ENCODE measurements at regions not wholly inside any gene's neighbourhood (a gene's known extent, or its start where the extent isn't known, plus 50 kb on each side); places are given as distances from the start of the nearest gene placed in this dataset.

GRCh38 chr10:29879862-29880261 is 179.5 kb downstream of the JCAD start:
- Histone ChIP-seq H3K4me3 (ENCODE audit: low read length in 2 of 2) (no peak overlapping the region), H3K9me3 (ENCODE audit: control insufficient read depth in 2 of 2, insufficient read depth in 1 of 2, low read length in 1 of 2) (no peaks in the 10 kb centered on the region), H3K36me3 (ENCODE audit: control insufficient read depth in 2 of 2, insufficient read depth in 2 of 2, low read length in 1 of 2) (no peaks in the 10 kb centered on the region), H3K27ac (ENCODE audit: low read depth in 1 of 2, low read length in 1 of 2) (no peak overlapping the region), H3K27me3 (ENCODE audit: control insufficient read depth in 2 of 2, insufficient read depth in 1 of 2, low read length in 1 of 2) (no peaks in the 10 kb centered on the region), H3K4me1 (ENCODE audit: control insufficient read depth in 2 of 2, insufficient read depth in 2 of 2, low read length in 2 of 2) (peaks cover 7 to 13% of the 10 kb centered on the region in 2 donors)
- WGBS = 84% methylated on average over 4 of the region's 4 CpGs
- no peak for DNase-seq (ENCODE audit: low read depth in 6 of 9, low spot score in 9 of 9)

DNA sequence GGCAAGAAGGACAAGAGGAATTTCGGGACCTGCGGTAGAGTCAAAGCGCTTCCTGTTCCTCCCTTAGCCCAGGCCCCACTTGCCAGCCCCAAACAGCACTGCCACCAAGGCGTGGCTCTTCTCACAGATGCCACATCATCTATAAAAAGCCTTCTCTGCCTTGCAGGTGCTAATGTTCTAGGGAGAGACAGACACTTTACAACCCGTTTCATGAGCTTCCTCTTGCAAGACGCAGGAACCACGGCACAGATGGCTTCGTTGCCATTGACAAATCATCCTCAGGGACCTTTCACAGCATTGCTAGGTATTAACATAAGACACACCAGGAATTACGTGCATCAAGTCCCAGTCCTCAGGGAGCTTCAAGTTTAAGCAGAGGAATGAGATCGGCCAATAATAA is 180.9 kb downstream of the JCAD start:
- Histone ChIP-seq H3K27ac (ENCODE audit: low read depth in 1 of 2, low read length in 1 of 2) (no peak overlapping the region), H3K9me3 (ENCODE audit: control insufficient read depth in 2 of 2, insufficient read depth in 1 of 2, low read length in 1 of 2) (no peaks in the 10 kb centered on the region), H3K4me1 (ENCODE audit: control insufficient read depth in 2 of 2, insufficient read depth in 2 of 2, low read length in 2 of 2) (peaks cover 7 to 13% of the 10 kb centered on the region in 2 donors), H3K36me3 (ENCODE audit: control insufficient read depth in 2 of 2, insufficient read depth in 2 of 2, low read length in 1 of 2) (no peaks in the 10 kb centered on the region), H3K4me3 (ENCODE audit: low read length in 2 of 2) (no peak overlapping the region), H3K27me3 (ENCODE audit: control insufficient read depth in 2 of 2, insufficient read depth in 1 of 2, low read length in 1 of 2) (no peaks in the 10 kb centered on the region)
- 12% methylated on average over 10 of the region's 10 CpGs for WGBS
- DNase-seq (ENCODE audit: low read depth in 6 of 9, low spot score in 9 of 9) = peak; percentile 21 to 80 (median 43)

- Histone ChIP-seq H3K4me3 (ENCODE audit: low read length in 2 of 2) (no peak overlapping the region), H3K27ac (ENCODE audit: low read depth in 1 of 2, low read length in 1 of 2) (no peak overlapping the region), H3K4me1 (ENCODE audit: control insufficient read depth in 2 of 2, insufficient read depth in 2 of 2, low read length in 2 of 2) (peaks cover 7 to 13% of the 10 kb centered on the region in 2 donors), H3K27me3 (ENCODE audit: control insufficient read depth in 2 of 2, insufficient read depth in 1 of 2, low read length in 1 of 2) (no peaks in the 10 kb centered on the region), H3K9me3 (ENCODE audit: control insufficient read depth in 2 of 2, insufficient read depth in 1 of 2, low read length in 1 of 2) (no peaks in the 10 kb centered on the region), H3K36me3 (ENCODE audit: control insufficient read depth in 2 of 2, insufficient read depth in 2 of 2, low read length in 1 of 2) (no peaks in the 10 kb centered on the region)
- DNase-seq (ENCODE audit: low read depth in 6 of 9, low spot score in 9 of 9) = peak in 1 of 9 donors; percentile 4
- 59% methylated on average over 12 of the region's 12 CpGs for WGBS
These were observed 181.4 kb downstream of the JCAD start for GRCh38 chr10:29877793-29878491.

DNA sequence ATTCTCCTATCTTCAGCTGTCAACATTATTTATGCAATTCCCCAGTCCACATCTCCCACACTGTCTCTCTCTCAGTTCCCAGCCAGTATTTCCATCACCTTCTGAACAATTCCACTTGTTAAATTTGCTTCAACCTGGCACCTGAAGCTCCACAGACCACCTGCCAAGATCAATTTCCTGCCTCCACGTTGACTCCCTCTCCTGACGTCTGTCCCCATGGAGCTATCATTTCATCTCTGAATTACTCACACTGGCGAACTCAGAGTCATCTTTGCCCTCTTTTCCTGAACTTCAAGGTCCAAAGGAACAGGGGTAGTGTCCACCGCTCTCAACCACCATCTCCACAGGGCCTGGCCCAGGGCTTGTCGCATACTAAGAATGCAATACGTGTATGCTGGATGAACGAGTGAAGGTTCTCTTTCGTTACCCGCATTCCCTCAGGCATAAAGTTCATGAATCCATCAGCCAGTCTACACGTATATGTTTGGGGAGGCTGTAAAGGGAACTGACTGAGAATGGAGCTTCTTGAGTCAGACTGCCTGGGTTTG is 183.3 kb downstream of the JCAD start:
- no peak for DNase-seq (ENCODE audit: low read depth in 6 of 9, low spot score in 9 of 9)
- Histone ChIP-seq H3K27me3 (ENCODE audit: control insufficient read depth in 2 of 2, insufficient read depth in 1 of 2, low read length in 1 of 2) (no peaks in the 10 kb centered on the region), H3K4me1 (ENCODE audit: control insufficient read depth in 2 of 2, insufficient read depth in 2 of 2, low read length in 2 of 2) (peaks cover 7 to 13% of the 10 kb centered on the region in 2 donors), H3K27ac (ENCODE audit: low read depth in 1 of 2, low read length in 1 of 2) (no peak overlapping the region), H3K36me3 (ENCODE audit: control insufficient read depth in 2 of 2, insufficient read depth in 2 of 2, low read length in 1 of 2) (no peaks in the 10 kb centered on the region), H3K9me3 (ENCODE audit: control insufficient read depth in 2 of 2, insufficient read depth in 1 of 2, low read length in 1 of 2) (no peaks in the 10 kb centered on the region), H3K4me3 (ENCODE audit: low read length in 2 of 2) (no peak overlapping the region)
- 91% methylated on average over 10 of the region's 10 CpGs for WGBS

DNA sequence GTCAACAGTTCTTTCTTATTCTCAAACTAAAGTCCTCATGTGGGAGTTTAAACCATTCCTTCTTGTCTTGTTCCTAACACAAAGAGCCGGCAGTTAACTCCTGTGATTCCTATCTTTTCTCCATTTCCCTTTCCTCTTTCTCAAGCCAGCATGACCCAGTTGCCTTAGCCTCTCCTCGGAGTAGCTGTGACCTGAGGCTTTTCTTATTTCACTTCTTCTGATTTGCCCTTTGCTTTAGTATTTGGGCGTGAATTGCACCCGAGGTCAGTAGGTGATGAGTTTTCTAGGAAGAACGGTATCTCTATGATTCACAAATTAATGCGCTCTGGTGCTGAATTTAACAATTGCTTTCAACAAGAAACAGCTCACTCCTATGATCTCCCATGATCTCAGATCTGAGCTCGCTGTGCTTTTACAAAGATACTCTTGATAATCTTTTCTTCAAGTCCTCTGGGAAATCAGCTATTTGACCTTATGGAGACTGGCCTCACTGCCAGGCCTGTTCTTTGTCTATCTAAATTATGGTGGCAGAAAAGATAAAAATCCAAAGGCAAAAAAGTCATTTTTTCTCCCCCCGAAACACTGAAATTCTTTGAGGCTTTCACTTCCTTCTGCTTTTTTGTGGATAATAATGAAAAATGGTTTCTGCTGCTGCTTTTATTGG is 184.6 kb downstream of the JCAD start:
- no peak for DNase-seq (ENCODE audit: low read depth in 6 of 9, low spot score in 9 of 9)
- 58% methylated on average over 8 of the region's 8 CpGs for WGBS
- no peak overlapping the region for H3K27ac ChIP-seq (ENCODE audit: low read depth in 1 of 2, low read length in 1 of 2)

GRCh38 chr10:29873941-29874484 is 185.4 kb downstream of the JCAD start:
- Histone ChIP-seq H3K36me3 (ENCODE audit: control insufficient read depth in 2 of 2, insufficient read depth in 2 of 2, low read length in 1 of 2) (no peaks in the 10 kb centered on the region), H3K4me1 (ENCODE audit: control insufficient read depth in 2 of 2, insufficient read depth in 2 of 2, low read length in 2 of 2) (peaks cover 6 to 12% of the 10 kb centered on the region in 2 donors), H3K9me3 (ENCODE audit: control insufficient read depth in 2 of 2, insufficient read depth in 1 of 2, low read length in 1 of 2) (no peaks in the 10 kb centered on the region), H3K27ac (ENCODE audit: low read depth in 1 of 2, low read length in 1 of 2) (no peak overlapping the region), H3K4me3 (ENCODE audit: low read length in 2 of 2) (no peak overlapping the region), H3K27me3 (ENCODE audit: control insufficient read depth in 2 of 2, insufficient read depth in 1 of 2, low read length in 1 of 2) (no peaks in the 10 kb centered on the region)
- DNase-seq (ENCODE audit: low read depth in 6 of 9, low spot score in 9 of 9) = no peak
- 89% methylated on average over 1 of the region's 1 CpG for WGBS

More for the DNA sequence above, 184.6 kb downstream of the JCAD start:
- Histone ChIP-seq H3K36me3 (ENCODE audit: control insufficient read depth in 2 of 2, insufficient read depth in 2 of 2, low read length in 1 of 2) (no peaks in the 10 kb centered on the region), H3K27me3 (ENCODE audit: control insufficient read depth in 2 of 2, insufficient read depth in 1 of 2, low read length in 1 of 2) (no peaks in the 10 kb centered on the region), H3K4me3 (ENCODE audit: low read length in 2 of 2) (no peak overlapping the region), H3K9me3 (ENCODE audit: control insufficient read depth in 2 of 2, insufficient read depth in 1 of 2, low read length in 1 of 2) (no peaks in the 10 kb centered on the region), H3K4me1 (ENCODE audit: control insufficient read depth in 2 of 2, insufficient read depth in 2 of 2, low read length in 2 of 2) (peaks cover 7 to 13% of the 10 kb centered on the region in 2 donors)

DNA sequence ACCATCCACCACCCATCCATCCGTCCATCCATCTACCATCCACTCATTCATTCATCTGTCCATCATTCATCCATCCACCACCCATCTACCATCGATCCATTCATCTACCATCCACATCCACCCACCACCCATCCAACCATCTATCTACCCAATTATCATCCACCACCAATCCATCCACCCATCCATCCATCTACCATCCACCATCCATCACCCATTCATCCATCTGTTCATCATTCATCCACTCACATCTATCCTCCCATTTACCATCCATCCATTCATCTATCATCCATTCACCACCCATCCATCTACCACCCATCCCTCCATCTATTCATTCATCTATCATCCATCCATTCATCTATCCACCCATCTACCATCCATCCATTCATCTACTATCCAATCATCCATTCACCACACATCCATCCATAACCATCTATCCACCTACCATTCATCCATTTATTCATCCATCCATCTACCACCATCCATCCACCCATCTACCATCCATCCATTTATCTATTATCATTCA is 188.8 kb downstream of the JCAD start:
- Histone ChIP-seq H3K4me1 (ENCODE audit: control insufficient read depth in 2 of 2, insufficient read depth in 2 of 2, low read length in 2 of 2) (no peaks in the 10 kb centered on the region), H3K9me3 (ENCODE audit: control insufficient read depth in 2 of 2, insufficient read depth in 1 of 2, low read length in 1 of 2) (no peaks in the 10 kb centered on the region), H3K4me3 (ENCODE audit: low read length in 2 of 2) (no peak overlapping the region), H3K27me3 (ENCODE audit: control insufficient read depth in 2 of 2, insufficient read depth in 1 of 2, low read length in 1 of 2) (no peaks in the 10 kb centered on the region), H3K36me3 (ENCODE audit: control insufficient read depth in 2 of 2, insufficient read depth in 2 of 2, low read length in 1 of 2) (no peaks in the 10 kb centered on the region), H3K27ac (ENCODE audit: low read depth in 1 of 2, low read length in 1 of 2) (no peak overlapping the region)
- 78% methylated on average over 2 of the region's 2 CpGs for WGBS
- DNase-seq (ENCODE audit: low read depth in 6 of 9, low spot score in 9 of 9) = no peak

- no peaks in the 10 kb centered on the region for H3K27me3 ChIP-seq (ENCODE audit: control insufficient read depth in 2 of 2, insufficient read depth in 1 of 2, low read length in 1 of 2)
- no peak for DNase-seq (ENCODE audit: low read depth in 6 of 9, low spot score in 9 of 9)
- no peak overlapping the region for H3K4me3 ChIP-seq (ENCODE audit: low read length in 2 of 2)
- 97% methylated on average over 6 of the region's 6 CpGs for WGBS
- H3K4me1 ChIP-seq (ENCODE audit: control insufficient read depth in 2 of 2, insufficient read depth in 2 of 2, low read length in 2 of 2) = no peaks in the 10 kb centered on the region
- no peaks in the 10 kb centered on the region for H3K9me3 ChIP-seq (ENCODE audit: control insufficient read depth in 2 of 2, insufficient read depth in 1 of 2, low read length in 1 of 2)
- H3K27ac ChIP-seq (ENCODE audit: low read depth in 1 of 2, low read length in 1 of 2) = no peak overlapping the region
- no peaks in the 10 kb centered on the region for H3K36me3 ChIP-seq (ENCODE audit: control insufficient read depth in 2 of 2, insufficient read depth in 2 of 2, low read length in 1 of 2)
These were observed 189.8 kb downstream of the JCAD start for GRCh38 chr10:29869593-29869992.

DNA sequence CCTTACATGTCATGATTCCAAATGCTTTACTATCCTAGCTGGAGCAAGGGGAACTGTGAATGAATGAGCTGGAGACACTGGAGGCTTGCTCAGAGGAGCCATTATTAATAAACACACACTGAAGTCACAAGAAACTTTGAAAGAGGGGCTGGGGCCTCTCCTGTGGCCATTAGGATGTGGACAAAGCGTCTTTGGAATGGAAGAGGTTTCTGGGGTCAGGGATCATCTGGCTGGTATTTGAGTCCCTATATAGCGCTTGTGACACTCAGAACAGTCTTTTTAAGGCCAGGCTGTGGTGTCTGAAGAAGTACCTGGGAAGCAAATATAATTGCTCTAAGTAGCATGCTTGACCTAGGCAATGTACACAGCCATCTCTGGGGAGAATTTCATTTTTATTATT is 193.0 kb downstream of the JCAD start:
- H3K9me3 ChIP-seq (ENCODE audit: control insufficient read depth in 2 of 2, insufficient read depth in 1 of 2, low read length in 1 of 2) = no peaks in the 10 kb centered on the region
- no peak for DNase-seq (ENCODE audit: low read depth in 6 of 9, low spot score in 9 of 9)
- H3K4me3 ChIP-seq (ENCODE audit: low read length in 2 of 2) = no peak overlapping the region
- no peaks in the 10 kb centered on the region for H3K4me1 ChIP-seq (ENCODE audit: control insufficient read depth in 2 of 2, insufficient read depth in 2 of 2, low read length in 2 of 2)
- no peak overlapping the region for H3K27ac ChIP-seq (ENCODE audit: low read depth in 1 of 2, low read length in 1 of 2)
- H3K27me3 ChIP-seq (ENCODE audit: control insufficient read depth in 2 of 2, insufficient read depth in 1 of 2, low read length in 1 of 2) = no peaks in the 10 kb centered on the region
- H3K36me3 ChIP-seq (ENCODE audit: control insufficient read depth in 2 of 2, insufficient read depth in 2 of 2, low read length in 1 of 2) = no peaks in the 10 kb centered on the region
- 97% methylated on average over 2 of the region's 2 CpGs for WGBS

All from thymus (tissue), 11 donors.